Activated CD8-positive, alpha-beta memory T cell treated with anti-CD3 and anti-CD28 coated beads, Interleukin-2, amount 10 ng/mL, durations not matched to agents 7 days and 5 days (primary cell): ENCODE measurements at regions not wholly inside any gene's neighbourhood (a gene's known extent, or its start where the extent isn't known, plus 50 kb on each side); places are given as distances from the start of the nearest gene placed in this dataset.
A peak's percentile ranks its signal among the peaks of the same experiment; 100 is the strongest.

Experiments
- ATAC-seq: fragments of 150-1000 bp; cut with Tn5 transposase; one replicate; pipeline ENCODE4 v1.10.0; 2021; ENCODE audit warnings: moderate library complexity
- CTCF ChIA-PET: fragments of 350-600 bp; sonication (Branson Sonifier 250); formaldehyde crosslinking; loops from one replicate; lab custom pipeline; 2021; ENCODE audit warnings: antibody characterized with exemption; lab: Charles Lee
- DNase-seq: peaks from one replicate; pipeline ENCODE4 v3.0.0-alpha.2; 2020
- H3K27ac Mint-ChIP-seq: one replicate; pipeline ENCODE4 v1.8.0; 2021; ENCODE audit warnings: mild to moderate bottlenecking, mixed read lengths
- H3K27me3 Mint-ChIP-seq: one replicate; pipeline ENCODE4 v1.8.0; 2021; ENCODE audit warnings: mixed read lengths
- H3K36me3 Mint-ChIP-seq: one replicate; pipeline ENCODE4 v1.8.0; 2021; ENCODE audit warnings: mild to moderate bottlenecking, mixed read lengths
- H3K4me1 Mint-ChIP-seq: one replicate; pipeline ENCODE4 v1.8.0; 2021; ENCODE audit warnings: mixed read lengths
- H3K4me3 Mint-ChIP-seq: one replicate; pipeline ENCODE4 v1.8.0; 2021; ENCODE audit warnings: mild to moderate bottlenecking, moderate library complexity, mixed read lengths
- H3K9me3 Mint-ChIP-seq: one replicate; pipeline ENCODE4 v1.8.0; 2022; ENCODE audit warnings: low read depth, mixed read lengths
- microRNA-seq: library from miRNA; unstranded; fragments of <30 nt; microRNA quantifications from one replicate; pipeline ENCODE4 v1.2.0, GENCODE V29; 2022

GRCh38 chr7:26102176-26102575 lies 49.8 kb upstream of the NFE2L3 start:
- CTCF ChIA-PET, result interaction anchor here (1.7 kb wide), 1 partner anchor 9 kb away, joined by 6 read pairs; no protein-coding TSS in a partner anchor
- H3K9me3 Mint-ChIP-seq, result no peaks in the 10 kb centered on the region
- H3K4me3 Mint-ChIP-seq, result peak overlapping the region; percentile 61
- no peak for ATAC-seq
- H3K36me3 Mint-ChIP-seq, result peaks cover 3% of the 10 kb centered on the region
- peaks cover 27% of the 10 kb centered on the region for H3K4me1 Mint-ChIP-seq
- H3K27ac Mint-ChIP-seq, result no peak overlapping the region
- DNase-seq, result no peak
- H3K27me3 Mint-ChIP-seq, result peaks cover 2% of the 10 kb centered on the region

Small RNAs in the stretch of these regions (microRNA-seq; reads per million reads assigned to microRNA genes)
- 189 reads per million, percentile 72 among the genes with 10 or more reads in this experiment for gene MIR148A
